ENCODE measurements at regions not wholly inside any gene's neighbourhood (a gene's known extent, or its start where the extent isn't known, plus 50 kb on each side); places are given as distances from the start of the nearest gene placed in this dataset.

DNA sequence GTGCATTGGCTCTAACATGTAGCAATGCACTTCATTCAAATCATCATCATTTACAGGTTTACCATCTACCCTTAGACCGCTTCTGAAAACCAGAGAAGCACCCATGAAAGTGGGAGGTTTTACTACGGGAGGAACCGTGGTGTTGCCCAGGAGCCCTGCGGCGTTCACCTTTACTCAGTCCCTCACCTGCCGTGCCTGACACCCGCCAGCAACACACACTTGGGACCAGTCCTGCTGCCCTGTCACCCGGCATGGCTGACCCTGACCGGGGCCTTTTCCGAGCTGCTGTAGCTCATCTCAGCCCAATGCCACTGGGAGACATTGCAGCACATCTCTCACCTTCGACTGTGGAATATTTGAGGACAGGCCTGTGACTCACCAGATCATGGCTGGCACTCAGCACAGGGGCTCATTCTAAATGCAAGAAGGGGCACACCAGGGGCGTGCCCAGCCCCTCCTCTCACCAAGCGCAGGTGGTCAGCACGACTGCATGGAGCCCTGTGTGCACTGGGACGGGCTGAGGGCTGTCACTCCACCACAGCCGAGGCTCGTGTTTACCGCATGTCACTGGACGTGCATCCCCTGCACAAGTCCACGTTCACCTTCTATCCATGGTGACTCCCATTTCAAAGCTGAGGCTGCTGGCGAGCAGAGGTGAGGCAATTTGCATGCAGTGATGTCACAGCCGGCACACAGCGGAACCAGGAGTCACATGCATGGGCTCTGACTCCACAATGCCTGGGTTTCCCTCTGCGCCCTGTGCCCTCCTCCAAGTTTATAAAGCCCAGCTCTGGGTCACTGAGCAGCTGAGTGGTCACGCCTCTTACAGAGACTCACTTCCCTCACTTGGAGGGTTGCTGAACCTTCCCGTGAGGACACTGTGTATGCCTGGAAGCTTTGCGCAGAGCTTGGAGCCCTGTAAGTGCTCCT lies 76.7 kb upstream of the SNTG2 start:
- no peak for DNase-seq (ENCODE audit: low read depth in 2 of 2)
- H2AFZ ChIP-seq (ENCODE audit: low read length), result no peak overlapping the region
- H3K36me3 ChIP-seq (ENCODE audit: control insufficient read depth, insufficient read depth, low read length), result no peaks in the 10 kb centered on the region
- no peaks in the 10 kb centered on the region for H3K9me3 ChIP-seq (ENCODE audit: control insufficient read depth, insufficient read depth, low read depth, low read length)
- no peak overlapping the region for H3K4me3 ChIP-seq (replicated peaks in 1 of 4; ENCODE audit: control extremely low read depth in 1 of 4, insufficient read depth in 1 of 4, low read depth in 3 of 4, low read length in 4 of 4)
- no peak overlapping the region for H3K4me2 ChIP-seq (ENCODE audit: extremely low read depth, insufficient read depth, low read length)
- H3K79me2 ChIP-seq (ENCODE audit: control insufficient read depth, insufficient read depth, low read length), result no peaks in the 10 kb centered on the region
- no peaks in the 10 kb centered on the region for H4K20me1 ChIP-seq (ENCODE audit: control insufficient read depth, extremely low read depth, insufficient read depth, low read length)
- no peak overlapping the region for H3K27ac ChIP-seq (ENCODE audit: insufficient read depth, low read length)
- TF ChIP-seq, protein P1, sequence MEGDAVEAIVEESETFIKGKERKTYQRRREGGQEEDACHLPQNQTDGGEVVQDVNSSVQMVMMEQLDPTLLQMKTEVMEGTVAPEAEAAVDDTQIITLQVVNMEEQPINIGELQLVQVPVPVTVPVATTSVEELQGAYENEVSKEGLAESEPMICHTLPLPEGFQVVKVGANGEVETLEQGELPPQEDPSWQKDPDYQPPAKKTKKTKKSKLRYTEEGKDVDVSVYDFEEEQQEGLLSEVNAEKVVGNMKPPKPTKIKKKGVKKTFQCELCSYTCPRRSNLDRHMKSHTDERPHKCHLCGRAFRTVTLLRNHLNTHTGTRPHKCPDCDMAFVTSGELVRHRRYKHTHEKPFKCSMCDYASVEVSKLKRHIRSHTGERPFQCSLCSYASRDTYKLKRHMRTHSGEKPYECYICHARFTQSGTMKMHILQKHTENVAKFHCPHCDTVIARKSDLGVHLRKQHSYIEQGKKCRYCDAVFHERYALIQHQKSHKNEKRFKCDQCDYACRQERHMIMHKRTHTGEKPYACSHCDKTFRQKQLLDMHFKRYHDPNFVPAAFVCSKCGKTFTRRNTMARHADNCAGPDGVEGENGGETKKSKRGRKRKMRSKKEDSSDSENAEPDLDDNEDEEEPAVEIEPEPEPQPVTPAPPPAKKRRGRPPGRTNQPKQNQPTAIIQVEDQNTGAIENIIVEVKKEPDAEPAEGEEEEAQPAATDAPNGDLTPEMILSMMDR (conservative IDR thresholded peaks at IDR 0.05 in 1 of 2, IDR thresholded peaks at IDR 0.05 in 1 of 2; ENCODE audit: low read depth in 1 of 2, low read length in 2 of 2), result no peak
- TF ChIP-seq EZH2 (IDR thresholded peaks at IDR 0.05; ENCODE audit: low read length, missing control alignments), result no peak
- H3K9ac ChIP-seq (ENCODE audit: insufficient read depth, low read length), result no peak overlapping the region
- H3K27me3 ChIP-seq (ENCODE audit: control insufficient read depth, insufficient read depth, low read length), result no peaks in the 10 kb centered on the region
- no peaks in the 10 kb centered on the region for H3K4me1 ChIP-seq (ENCODE audit: control insufficient read depth, extremely low read depth, insufficient read depth, low read length)

DNA sequence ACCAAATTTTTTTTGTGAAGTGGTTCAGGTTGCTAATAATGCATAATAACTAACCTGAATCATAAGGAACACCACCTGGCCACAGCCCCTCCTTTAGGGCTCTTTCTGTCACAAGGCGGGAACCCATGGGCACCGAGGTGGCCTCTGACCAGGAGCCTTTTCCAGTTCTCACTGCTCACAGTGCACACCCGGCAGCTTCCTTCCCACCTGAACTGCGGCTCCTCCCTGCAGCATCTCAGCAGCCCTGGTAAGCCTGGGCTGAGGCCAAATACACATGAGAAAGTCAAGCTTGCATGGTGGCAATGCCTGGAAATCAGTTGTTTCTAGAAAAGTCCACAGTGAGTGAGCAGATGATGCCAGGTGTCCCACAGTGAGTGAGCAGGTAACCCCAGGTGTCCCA lies 77.6 kb upstream of the SNTG2 start:
- Histone ChIP-seq H3K36me3 (ENCODE audit: control insufficient read depth, insufficient read depth, low read length) (no peaks in the 10 kb centered on the region), H3K9ac (ENCODE audit: insufficient read depth, low read length) (no peak overlapping the region), H2AFZ (ENCODE audit: low read length) (no peak overlapping the region), H4K20me1 (ENCODE audit: control insufficient read depth, extremely low read depth, insufficient read depth, low read length) (no peaks in the 10 kb centered on the region), H3K9me3 (ENCODE audit: control insufficient read depth, insufficient read depth, low read depth, low read length) (no peaks in the 10 kb centered on the region), H3K27ac (ENCODE audit: insufficient read depth, low read length) (no peak overlapping the region), H3K4me2 (ENCODE audit: extremely low read depth, insufficient read depth, low read length) (no peak overlapping the region), H3K4me1 (ENCODE audit: control insufficient read depth, extremely low read depth, insufficient read depth, low read length) (no peaks in the 10 kb centered on the region), H3K27me3 (ENCODE audit: control insufficient read depth, insufficient read depth, low read length) (no peaks in the 10 kb centered on the region), H3K79me2 (ENCODE audit: control insufficient read depth, insufficient read depth, low read length) (no peaks in the 10 kb centered on the region), H3K4me3 (replicated peaks in 1 of 4; ENCODE audit: control extremely low read depth in 1 of 4, insufficient read depth in 1 of 4, low read depth in 3 of 4, low read length in 4 of 4) (no peak overlapping the region)
- TF ChIP-seq, protein P1 (conservative IDR thresholded peaks at IDR 0.05 in 1 of 2, IDR thresholded peaks at IDR 0.05 in 1 of 2; ENCODE audit: low read depth in 1 of 2, low read length in 2 of 2), result no peak
- no peak for TF ChIP-seq EZH2 (IDR thresholded peaks at IDR 0.05; ENCODE audit: low read length, missing control alignments)
- no peak for DNase-seq (ENCODE audit: low read depth in 2 of 2)

DNA sequence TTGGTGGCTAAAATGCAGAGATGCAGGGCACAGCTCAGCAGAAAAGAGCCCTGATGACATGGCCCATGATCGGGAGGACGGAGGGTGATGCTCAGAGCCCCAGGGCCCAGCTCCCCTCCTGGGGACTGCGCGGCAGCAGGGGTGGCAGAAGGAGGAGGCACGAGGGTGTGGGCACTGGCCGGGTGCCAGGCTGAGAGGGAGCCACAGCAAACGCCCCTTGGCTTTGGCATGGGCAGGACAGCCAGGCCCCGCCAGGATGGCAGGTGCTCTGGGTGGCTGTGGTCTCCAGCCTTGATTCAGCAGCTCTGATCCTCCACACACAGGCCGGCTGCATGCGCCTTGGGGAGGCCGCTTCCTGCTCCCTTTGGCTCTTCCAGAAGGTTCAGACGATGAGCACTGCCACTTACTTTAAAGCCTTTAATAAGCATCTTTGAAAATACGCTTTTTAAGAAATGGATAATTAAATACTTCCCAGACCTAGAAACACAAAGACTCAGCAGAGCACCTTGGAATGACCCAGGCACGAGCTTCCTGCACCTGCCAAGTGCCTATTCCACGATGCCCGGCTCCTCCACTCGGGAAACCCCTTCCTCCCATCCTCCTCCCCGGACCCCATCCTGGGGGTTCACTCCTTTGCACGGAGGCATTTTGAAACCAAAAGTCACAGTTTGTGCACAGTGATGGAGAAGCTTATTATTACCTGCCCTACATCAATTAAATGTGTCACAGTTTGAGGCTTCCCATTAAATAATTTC lies 78.5 kb upstream of the SNTG2 start:
- no peaks in the 10 kb centered on the region for H3K9me3 ChIP-seq (ENCODE audit: control insufficient read depth, insufficient read depth, low read depth, low read length)
- H3K4me1 ChIP-seq (ENCODE audit: control insufficient read depth, extremely low read depth, insufficient read depth, low read length), result no peaks in the 10 kb centered on the region
- H3K79me2 ChIP-seq (ENCODE audit: control insufficient read depth, insufficient read depth, low read length), result no peaks in the 10 kb centered on the region
- H3K9ac ChIP-seq (ENCODE audit: insufficient read depth, low read length), result no peak overlapping the region
- H3K36me3 ChIP-seq (ENCODE audit: control insufficient read depth, insufficient read depth, low read length), result no peaks in the 10 kb centered on the region
- TF ChIP-seq EZH2 (IDR thresholded peaks at IDR 0.05; ENCODE audit: low read length, missing control alignments), result no peak
- TF ChIP-seq, protein P1 (conservative IDR thresholded peaks at IDR 0.05 in 1 of 2, IDR thresholded peaks at IDR 0.05 in 1 of 2; ENCODE audit: low read depth in 1 of 2, low read length in 2 of 2), result no peak
- no peak for DNase-seq (ENCODE audit: low read depth in 2 of 2)
- H3K27me3 ChIP-seq (ENCODE audit: control insufficient read depth, insufficient read depth, low read length), result no peaks in the 10 kb centered on the region
- H2AFZ ChIP-seq (ENCODE audit: low read length), result no peak overlapping the region
- H3K27ac ChIP-seq (ENCODE audit: insufficient read depth, low read length), result no peak overlapping the region
- H3K4me2 ChIP-seq (ENCODE audit: extremely low read depth, insufficient read depth, low read length), result no peak overlapping the region
- no peaks in the 10 kb centered on the region for H4K20me1 ChIP-seq (ENCODE audit: control insufficient read depth, extremely low read depth, insufficient read depth, low read length)
- no peak overlapping the region for H3K4me3 ChIP-seq (replicated peaks in 1 of 4; ENCODE audit: control extremely low read depth in 1 of 4, insufficient read depth in 1 of 4, low read depth in 3 of 4, low read length in 4 of 4)

Measured in fibroblast of lung (primary cell).